ENCODE measurements at regions not wholly inside any gene's neighbourhood (a gene's known extent, or its start where the extent isn't known, plus 50 kb on each side); places are given as distances from the start of the nearest gene placed in this dataset.

DNA sequence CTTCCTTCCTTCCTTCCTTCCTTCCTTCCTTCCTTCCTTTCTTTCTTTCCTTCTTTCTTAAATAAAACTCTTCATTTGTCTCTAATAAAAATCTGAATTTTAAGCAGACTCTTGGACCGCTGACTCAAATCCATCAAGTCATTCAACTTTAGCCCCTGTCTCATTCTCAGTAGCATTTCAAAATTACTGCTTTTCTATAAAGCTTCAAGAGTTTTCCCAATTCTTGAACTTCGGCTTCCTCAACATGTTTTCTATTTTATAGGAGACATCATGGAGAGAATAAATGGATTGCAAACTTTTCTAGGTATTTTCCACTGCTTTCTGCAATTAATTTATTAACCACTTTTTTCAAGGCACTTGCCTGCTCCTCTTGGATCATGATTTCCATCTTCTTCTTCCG, 497.1 kb upstream of the GJE1 start:
- TF ChIP-seq, protein P1, sequence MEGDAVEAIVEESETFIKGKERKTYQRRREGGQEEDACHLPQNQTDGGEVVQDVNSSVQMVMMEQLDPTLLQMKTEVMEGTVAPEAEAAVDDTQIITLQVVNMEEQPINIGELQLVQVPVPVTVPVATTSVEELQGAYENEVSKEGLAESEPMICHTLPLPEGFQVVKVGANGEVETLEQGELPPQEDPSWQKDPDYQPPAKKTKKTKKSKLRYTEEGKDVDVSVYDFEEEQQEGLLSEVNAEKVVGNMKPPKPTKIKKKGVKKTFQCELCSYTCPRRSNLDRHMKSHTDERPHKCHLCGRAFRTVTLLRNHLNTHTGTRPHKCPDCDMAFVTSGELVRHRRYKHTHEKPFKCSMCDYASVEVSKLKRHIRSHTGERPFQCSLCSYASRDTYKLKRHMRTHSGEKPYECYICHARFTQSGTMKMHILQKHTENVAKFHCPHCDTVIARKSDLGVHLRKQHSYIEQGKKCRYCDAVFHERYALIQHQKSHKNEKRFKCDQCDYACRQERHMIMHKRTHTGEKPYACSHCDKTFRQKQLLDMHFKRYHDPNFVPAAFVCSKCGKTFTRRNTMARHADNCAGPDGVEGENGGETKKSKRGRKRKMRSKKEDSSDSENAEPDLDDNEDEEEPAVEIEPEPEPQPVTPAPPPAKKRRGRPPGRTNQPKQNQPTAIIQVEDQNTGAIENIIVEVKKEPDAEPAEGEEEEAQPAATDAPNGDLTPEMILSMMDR (conservative IDR thresholded peaks at IDR 0.05; ENCODE audit: low read depth, low read length): no peak
- H3K4me3 ChIP-seq (ENCODE audit: low read length): no peak overlapping the region
- DNase-seq (ENCODE audit: low read depth): no peak

DNA sequence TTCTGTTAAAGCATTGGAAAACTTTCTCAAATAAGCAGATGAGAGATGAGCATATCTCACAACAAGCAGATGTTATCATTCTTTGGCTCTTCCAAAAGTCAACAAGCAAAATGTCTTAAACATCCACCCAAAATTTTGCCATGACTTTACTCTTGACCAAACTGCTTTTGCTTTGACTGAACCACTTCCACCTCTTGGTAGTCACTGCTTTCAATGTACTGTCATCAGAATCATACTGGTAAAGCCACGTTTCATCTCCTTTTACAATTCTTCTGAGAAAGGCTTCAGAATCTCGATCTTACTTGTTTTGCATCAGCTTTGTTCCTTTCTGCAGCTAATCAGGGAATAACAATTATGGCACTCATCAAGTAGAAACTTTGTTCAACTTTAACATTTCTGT, 498.5 kb upstream of the GJE1 start:
- H3K4me3 ChIP-seq (ENCODE audit: low read length): no peak overlapping the region
- DNase-seq (ENCODE audit: low read depth): no peak
- TF ChIP-seq, protein P1 (conservative IDR thresholded peaks at IDR 0.05; ENCODE audit: low read depth, low read length): no peak

DNA sequence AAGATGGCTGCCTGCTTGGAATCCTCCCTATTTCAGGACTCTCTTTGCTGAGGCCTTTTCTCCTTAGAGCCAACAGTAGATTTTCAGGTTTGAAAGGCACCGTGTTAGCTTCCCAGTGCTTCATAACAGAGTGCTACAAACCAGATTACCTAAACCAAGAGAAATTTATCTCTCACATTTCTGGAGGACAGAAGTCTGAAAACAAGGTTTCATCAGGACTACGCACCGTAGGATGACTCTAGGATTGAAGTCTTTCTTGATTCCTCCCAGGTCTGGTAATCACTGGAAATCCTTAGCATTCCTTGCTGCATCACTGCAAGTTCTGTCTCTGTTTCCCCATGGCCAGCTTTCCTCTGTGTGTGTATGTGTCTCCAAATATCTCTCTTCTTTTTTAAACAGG, 508.4 kb upstream of the GJE1 start:
- H3K4me3 ChIP-seq (ENCODE audit: low read length): no peak overlapping the region
- no peak for DNase-seq (ENCODE audit: low read depth)
- TF ChIP-seq, protein P1 (conservative IDR thresholded peaks at IDR 0.05; ENCODE audit: low read depth, low read length): no peak

DNA sequence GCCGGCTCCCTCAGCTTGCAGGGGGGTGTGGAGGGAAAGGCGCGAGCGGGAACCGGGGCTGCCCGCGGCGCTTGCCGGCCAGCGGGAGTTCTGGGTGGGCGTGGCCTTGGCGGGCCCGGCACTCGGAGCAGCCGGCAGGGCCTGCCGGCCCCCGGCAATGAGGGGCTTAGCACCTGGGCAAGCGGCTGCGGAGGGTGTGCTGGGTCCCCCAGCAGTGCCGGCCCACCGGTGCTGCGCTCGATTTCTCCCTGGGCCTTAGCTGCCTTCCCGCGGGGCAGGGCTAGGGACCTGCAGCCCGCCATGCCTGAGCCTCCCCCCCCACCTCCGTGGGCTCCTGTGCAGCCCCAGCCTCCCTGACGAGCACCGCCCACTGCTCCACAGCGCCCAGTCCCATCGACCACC, 514.5 kb upstream of the GJE1 start:
- DNase-seq (ENCODE audit: low read depth): no peak
- no peak overlapping the region for H3K4me3 ChIP-seq (ENCODE audit: low read length)
- TF ChIP-seq, protein P1 (conservative IDR thresholded peaks at IDR 0.05; ENCODE audit: low read depth, low read length): no peak

DNA sequence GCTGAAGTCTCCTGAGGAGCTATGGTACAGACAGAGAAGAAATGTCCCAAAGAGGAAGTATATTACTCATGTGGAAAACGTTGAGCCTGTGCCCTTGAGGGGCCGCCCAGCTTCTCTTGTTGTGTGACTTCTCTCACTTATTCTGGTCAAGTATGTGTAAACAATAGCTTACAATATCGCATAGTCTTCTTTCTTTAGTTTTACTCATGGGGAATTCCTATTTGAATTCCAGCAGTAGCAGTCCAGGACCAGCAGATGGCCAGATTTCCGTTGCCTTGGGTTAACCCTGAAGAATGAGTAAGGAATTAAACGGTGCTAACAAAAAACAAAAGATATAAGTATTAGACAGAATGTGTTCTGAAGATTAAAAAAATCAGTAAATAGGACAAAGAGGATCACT, 522.0 kb upstream of the GJE1 start:
- DNase-seq (ENCODE audit: low read depth): no peak
- no peak overlapping the region for H3K4me3 ChIP-seq (ENCODE audit: low read length)
- TF ChIP-seq, protein P1 (conservative IDR thresholded peaks at IDR 0.05; ENCODE audit: low read depth, low read length): peak; percentile 39

DNA sequence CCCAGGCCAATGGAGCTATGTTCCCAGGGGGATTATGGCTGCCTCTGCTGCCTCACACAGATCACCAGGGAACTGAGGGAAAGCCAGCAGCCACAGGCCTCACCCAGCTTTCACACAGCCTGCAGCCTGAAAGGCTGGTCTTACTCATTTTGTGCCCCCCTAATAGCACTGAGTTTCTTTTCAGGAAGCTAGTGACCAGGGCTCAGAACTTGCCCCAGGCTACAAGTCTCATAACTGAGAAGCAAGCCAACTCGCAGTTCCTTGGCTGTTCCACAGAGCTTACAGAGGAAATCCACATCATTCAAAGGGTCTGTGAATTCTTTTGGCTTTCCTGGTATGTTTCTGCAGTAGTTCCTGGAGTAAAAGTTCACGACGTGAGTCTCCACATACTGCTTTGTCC, 524.8 kb upstream of the GJE1 start:
- no peak overlapping the region for H3K4me3 ChIP-seq (ENCODE audit: low read length)
- TF ChIP-seq, protein P1 (conservative IDR thresholded peaks at IDR 0.05; ENCODE audit: low read depth, low read length): no peak
- no peak for DNase-seq (ENCODE audit: low read depth)

DNA sequence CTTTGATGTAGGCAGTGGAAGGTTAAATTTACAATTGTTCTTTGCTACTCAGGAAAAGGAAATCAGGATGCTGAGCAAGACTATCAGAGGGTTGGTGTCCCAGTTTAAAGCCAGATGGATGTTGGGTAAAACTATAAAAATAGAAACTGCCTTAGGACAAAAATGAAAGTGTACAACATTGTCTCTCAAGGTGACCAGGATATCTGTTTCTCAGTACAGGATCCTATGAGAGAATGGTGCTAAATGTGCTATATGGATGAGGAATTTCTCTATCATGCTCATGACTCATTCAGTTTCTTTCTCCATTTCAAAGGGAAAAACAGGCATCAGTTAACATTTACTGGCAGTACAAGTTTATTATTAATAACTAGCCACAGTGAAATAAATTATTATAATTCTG, 534.2 kb upstream of the GJE1 start:
- TF ChIP-seq, protein P1 (conservative IDR thresholded peaks at IDR 0.05; ENCODE audit: low read depth, low read length): no peak

More for the DNA sequence above, 534.2 kb upstream of the GJE1 start:
- no peak overlapping the region for H3K4me3 ChIP-seq (ENCODE audit: low read length)
- DNase-seq (ENCODE audit: low read depth): no peak
